ENCODE measurements at regions not wholly inside any gene's neighbourhood (a gene's known extent, or its start where the extent isn't known, plus 50 kb on each side); places are given as distances from the start of the nearest gene placed in this dataset.

- DNase-seq (ENCODE audit: low read depth in 2 of 2): no peak
Measured at GRCh38 chr5:33367416-33367815, 73.3 kb upstream of the TARS1 start.

GRCh38 chr5:33369485-33370465 lies 71.0 kb upstream of the TARS1 start:
- peak in 1 of 2 donors; percentile 69 for DNase-seq (ENCODE audit: low read depth in 2 of 2)

- DNase-seq (ENCODE audit: low read depth in 2 of 2): no peak
Measured at GRCh38 chr5:33370466-33370859, 70.3 kb upstream of the TARS1 start.

- no peak for DNase-seq (ENCODE audit: low read depth in 2 of 2)
Measured at GRCh38 chr5:33371660-33372059, 69.1 kb upstream of the TARS1 start.

- DNase-seq (ENCODE audit: low read depth in 2 of 2): no peak
Measured at GRCh38 chr5:33372721-33373472, 67.9 kb upstream of the TARS1 start.

GRCh38 chr5:33375900-33376299 lies 64.9 kb upstream of the TARS1 start:
- DNase-seq (ENCODE audit: low read depth in 2 of 2): no peak

GRCh38 chr5:33379757-33380156 lies 61.0 kb upstream of the TARS1 start:
- peak in 1 of 2 donors; percentile 52 for DNase-seq (ENCODE audit: low read depth in 2 of 2)

GRCh38 chr5:33381243-33381642 lies 59.5 kb upstream of the TARS1 start:
- no peak for DNase-seq (ENCODE audit: low read depth in 2 of 2)
